ENCODE measurements at regions not wholly inside any gene's neighbourhood (a gene's known extent, or its start where the extent isn't known, plus 50 kb on each side); places are given as distances from the start of the nearest gene placed in this dataset.

- Histone ChIP-seq H3K4me3 (replicated peaks; ENCODE audit: low read depth, low read length) (no peak overlapping the region), H3K27me3 (replicated peaks; ENCODE audit: control insufficient read depth, insufficient read depth, low read length) (no peaks in the 10 kb centered on the region), H3K36me3 (ENCODE audit: control insufficient read depth, insufficient read depth, low read length) (no peaks in the 10 kb centered on the region)
- no peak for TF ChIP-seq CTCF (IDR thresholded peaks at IDR 0.05; ENCODE audit: insufficient read depth, low read length, poor library complexity, severe bottlenecking)
- DNase-seq (ENCODE audit: extremely low read depth, insufficient read length), result no peak
These were observed 283.0 kb downstream of the GASK1B start for GRCh38 chr4:157889788-157890187.

- TF ChIP-seq CTCF (IDR thresholded peaks at IDR 0.05; ENCODE audit: insufficient read depth, low read length, poor library complexity, severe bottlenecking), result no peak
- DNase-seq (ENCODE audit: extremely low read depth, insufficient read length), result no peak
- Histone ChIP-seq H3K27me3 (replicated peaks; ENCODE audit: control insufficient read depth, insufficient read depth, low read length) (no peaks in the 10 kb centered on the region), H3K36me3 (ENCODE audit: control insufficient read depth, insufficient read depth, low read length) (no peaks in the 10 kb centered on the region), H3K4me3 (replicated peaks; ENCODE audit: low read depth, low read length) (no peak overlapping the region)
These were observed 284.5 kb downstream of the GASK1B start for GRCh38 chr4:157888281-157888680.

- no peak for DNase-seq (ENCODE audit: extremely low read depth, insufficient read length)
- H3K4me3 ChIP-seq (replicated peaks; ENCODE audit: low read depth, low read length), result no peak overlapping the region
- TF ChIP-seq CTCF (IDR thresholded peaks at IDR 0.05; ENCODE audit: insufficient read depth, low read length, poor library complexity, severe bottlenecking), result no peak
- no peaks in the 10 kb centered on the region for H3K27me3 ChIP-seq (replicated peaks; ENCODE audit: control insufficient read depth, insufficient read depth, low read length)
- H3K36me3 ChIP-seq (ENCODE audit: control insufficient read depth, insufficient read depth, low read length), result no peaks in the 10 kb centered on the region
These were observed 285.5 kb downstream of the GASK1B start for GRCh38 chr4:157887316-157887715.

GRCh38 chr4:157886645-157887044 lies 286.2 kb downstream of the GASK1B start:
- Histone ChIP-seq H3K27me3 (replicated peaks; ENCODE audit: control insufficient read depth, insufficient read depth, low read length) (no peaks in the 10 kb centered on the region), H3K36me3 (ENCODE audit: control insufficient read depth, insufficient read depth, low read length) (no peaks in the 10 kb centered on the region), H3K4me3 (replicated peaks; ENCODE audit: low read depth, low read length) (no peak overlapping the region)
- TF ChIP-seq CTCF (IDR thresholded peaks at IDR 0.05; ENCODE audit: insufficient read depth, low read length, poor library complexity, severe bottlenecking), result no peak
- DNase-seq (ENCODE audit: extremely low read depth, insufficient read length), result no peak

GRCh38 chr4:157885811-157886210 lies 287.0 kb downstream of the GASK1B start:
- no peaks in the 10 kb centered on the region for H3K36me3 ChIP-seq (ENCODE audit: control insufficient read depth, insufficient read depth, low read length)
- no peaks in the 10 kb centered on the region for H3K27me3 ChIP-seq (replicated peaks; ENCODE audit: control insufficient read depth, insufficient read depth, low read length)
- H3K4me3 ChIP-seq (replicated peaks; ENCODE audit: low read depth, low read length), result no peak overlapping the region
- no peak for DNase-seq (ENCODE audit: extremely low read depth, insufficient read length)
- no peak for TF ChIP-seq CTCF (IDR thresholded peaks at IDR 0.05; ENCODE audit: insufficient read depth, low read length, poor library complexity, severe bottlenecking)

- no peak for TF ChIP-seq CTCF (IDR thresholded peaks at IDR 0.05; ENCODE audit: insufficient read depth, low read length, poor library complexity, severe bottlenecking)
- DNase-seq (ENCODE audit: extremely low read depth, insufficient read length), result no peak
- Histone ChIP-seq H3K27me3 (replicated peaks; ENCODE audit: control insufficient read depth, insufficient read depth, low read length) (no peaks in the 10 kb centered on the region), H3K36me3 (ENCODE audit: control insufficient read depth, insufficient read depth, low read length) (no peaks in the 10 kb centered on the region), H3K4me3 (replicated peaks; ENCODE audit: low read depth, low read length) (no peak overlapping the region)
These were observed 289.9 kb downstream of the GASK1B start for GRCh38 chr4:157882901-157883300.
